Mesodermal cell (in vitro differentiated cells): ENCODE measurements at regions not wholly inside any gene's neighbourhood (a gene's known extent, or its start where the extent isn't known, plus 50 kb on each side); places are given as distances from the start of the nearest gene placed in this dataset.

Source experiments
- H3K27ac ChIP-seq: 2 replicates; pipeline ENCODE4 v1.7.0; 2013; ENCODE audit warnings: mild to moderate bottlenecking, low read depth, low read length, moderate library complexity; ENCODE audit not compliant: severe bottlenecking
- H3K36me3 ChIP-seq: 2 replicates; pipeline ENCODE4 v1.7.1; 2013; ENCODE audit warnings: mild to moderate bottlenecking, low read length, moderate library complexity; ENCODE audit not compliant: control insufficient read depth, insufficient read depth
- H3K4me1 ChIP-seq: one replicate; pipeline ENCODE4 v1.7.1; 2013; ENCODE audit warnings: mild to moderate bottlenecking, low read length; ENCODE audit not compliant: insufficient read depth, control insufficient read depth, poor library complexity, severe bottlenecking
- H3K4me3 ChIP-seq: 2 replicates; pipeline ENCODE4 v1.7.0; 2013; ENCODE audit warnings: low read length, control low read depth, mild to moderate bottlenecking; ENCODE audit not compliant: insufficient read depth, poor library complexity, severe bottlenecking; ENCODE audit errors: extremely low read depth
- H3K9me3 ChIP-seq: 2 replicates; pipeline ENCODE4 v1.7.1; 2013; ENCODE audit warnings: mild to moderate bottlenecking, low read length, moderate library complexity; ENCODE audit not compliant: control insufficient read depth
- WGBS, 2 experiments: methylation state at CpG; one replicate each; pipeline ENCODE4 v1.1.5; 2013; ENCODE audit warnings: missing lambda C conversion rate in 2 of 2; ENCODE audit not compliant: insufficient coverage in 2 of 2; 5-methylcytosine and 5-hydroxymethylcytosine counted together

- no CpG with 5 or more reads among the region's 1 CpG for WGBS, 2 experiments
Observed at GRCh38 chr4:23710298-23710697, 179.5 kb downstream of the PPARGC1A start.

GRCh38 chr4:23707652-23708026 is 182.2 kb downstream of the PPARGC1A start:
- H3K4me1 ChIP-seq, result no peaks in the 10 kb centered on the region
- H3K9me3 ChIP-seq, result no peaks in the 10 kb centered on the region
- H3K4me3 ChIP-seq, result no peak overlapping the region
- H3K27ac ChIP-seq, result no peak overlapping the region
- WGBS, 2 experiments, result no CpG with 5 or more reads among the region's 2 CpGs
- H3K36me3 ChIP-seq, result no peaks in the 10 kb centered on the region

More at GRCh38 chr4:23710298-23710697, 179.5 kb downstream of the PPARGC1A start:
- Histone ChIP-seq H3K27ac (no peak overlapping the region), H3K9me3 (no peaks in the 10 kb centered on the region), H3K36me3 (no peaks in the 10 kb centered on the region), H3K4me1 (no peaks in the 10 kb centered on the region), H3K4me3 (no peak overlapping the region)

- Histone ChIP-seq H3K4me3 (no peak overlapping the region), H3K27ac (no peak overlapping the region), H3K9me3 (no peaks in the 10 kb centered on the region), H3K4me1 (no peaks in the 10 kb centered on the region), H3K36me3 (no peaks in the 10 kb centered on the region)
- 100% methylated on average over 2 of the region's 4 CpGs; no CpG with 5 or more reads in 1 of the 2 experiments for WGBS, 2 experiments
Observed at GRCh38 chr4:23706972-23707651, 182.7 kb downstream of the PPARGC1A start.

GRCh38 chr4:23700197-23700596 is 189.7 kb downstream of the PPARGC1A start:
- no peaks in the 10 kb centered on the region for H3K4me1 ChIP-seq
- H3K9me3 ChIP-seq, result no peaks in the 10 kb centered on the region
- no peak overlapping the region for H3K27ac ChIP-seq
- H3K4me3 ChIP-seq, result no peak overlapping the region
- no peaks in the 10 kb centered on the region for H3K36me3 ChIP-seq
- 98 to 100% methylated on average over 4 of the region's 4 CpGs for WGBS, 2 experiments

GRCh38 chr4:23697722-23698121 is 192.1 kb downstream of the PPARGC1A start:
- Histone ChIP-seq H3K9me3 (no peaks in the 10 kb centered on the region), H3K4me3 (no peak overlapping the region), H3K27ac (no peak overlapping the region), H3K36me3 (no peaks in the 10 kb centered on the region), H3K4me1 (no peaks in the 10 kb centered on the region)
- 95% methylated on average over 3 of the region's 3 CpGs; no CpG with 5 or more reads in 1 of the 2 experiments for WGBS, 2 experiments

- no peak overlapping the region for H3K27ac ChIP-seq
- no peaks in the 10 kb centered on the region for H3K36me3 ChIP-seq
- H3K9me3 ChIP-seq, result no peaks in the 10 kb centered on the region
- H3K4me3 ChIP-seq, result no peak overlapping the region
- H3K4me1 ChIP-seq, result no peaks in the 10 kb centered on the region
- WGBS, 2 experiments, result no CpG with 5 or more reads among the region's 1 CpG
Observed at GRCh38 chr4:23697001-23697528, 192.8 kb downstream of the PPARGC1A start.

- Histone ChIP-seq H3K4me1 (no peaks in the 10 kb centered on the region), H3K27ac (no peak overlapping the region), H3K9me3 (peaks cover 6% of the 10 kb centered on the region), H3K36me3 (no peaks in the 10 kb centered on the region), H3K4me3 (no peak overlapping the region)
- 95 to 100% methylated on average over 1 to 3 of the region's 3 CpGs for WGBS, 2 experiments
Observed at GRCh38 chr4:23686169-23686897, 203.5 kb downstream of the PPARGC1A start.

- WGBS, 2 experiments, result 83 to 100% methylated on average over 2 to 3 of the region's 4 CpGs
- H3K27ac ChIP-seq, result no peak overlapping the region
Observed at GRCh38 chr4:23685471-23685870, 204.4 kb downstream of the PPARGC1A start.

GRCh38 chr4:23680671-23681518 is 209.0 kb downstream of the PPARGC1A start:
- H3K9me3 ChIP-seq, result no peaks in the 10 kb centered on the region
- 73 to 80% methylated on average over 1 to 2 of the region's 2 CpGs for WGBS, 2 experiments
- H3K4me3 ChIP-seq, result no peak overlapping the region
- H3K36me3 ChIP-seq, result no peaks in the 10 kb centered on the region
- H3K4me1 ChIP-seq, result no peaks in the 10 kb centered on the region
- H3K27ac ChIP-seq, result no peak overlapping the region

More at GRCh38 chr4:23685471-23685870, 204.4 kb downstream of the PPARGC1A start:
- H3K36me3 ChIP-seq, result no peaks in the 10 kb centered on the region
- no peaks in the 10 kb centered on the region for H3K4me1 ChIP-seq
- no peak overlapping the region for H3K4me3 ChIP-seq
- H3K9me3 ChIP-seq, result peaks cover 6% of the 10 kb centered on the region

- WGBS, 2 experiments, result no CpG with 5 or more reads among the region's 1 CpG
- H3K27ac ChIP-seq, result no peak overlapping the region
- no peaks in the 10 kb centered on the region for H3K4me1 ChIP-seq
- no peak overlapping the region for H3K4me3 ChIP-seq
- no peaks in the 10 kb centered on the region for H3K9me3 ChIP-seq
- H3K36me3 ChIP-seq, result no peaks in the 10 kb centered on the region
Observed at GRCh38 chr4:23674694-23675093, 215.2 kb downstream of the PPARGC1A start.
